IMR-90 (cell line): ENCODE measurements at regions not wholly inside any gene's neighbourhood (a gene's known extent, or its start where the extent isn't known, plus 50 kb on each side); places are given as distances from the start of the nearest gene placed in this dataset.

Experiments used
- ATAC-seq: fragments of 200-7000 bp; cut with Tn5 transposase; 2 replicates; pipeline ENCODE4 v1.9.1; 2020; ENCODE audit warnings: low read depth, mild to moderate bottlenecking, moderate library complexity
- BruUV-seq: library from RNA; stranded (reverse); fragments of 400-500 nt; replicated peaks from 2 replicates; lab custom pipeline; 2021; lab: Mats Ljungman, UMichigan
- CTCF ChIA-PET: fragments of 300-600 bp; formaldehyde crosslinking; extraction: SDS; loops from one replicate; lab custom pipeline; 2021; ENCODE audit warnings: antibody characterized with exemption; lab: Yijun Ruan, JAX
- POLR2A ChIA-PET: fragments of 300-600 bp; sonication (Branson Sonifier 250); formaldehyde crosslinking; loops from one replicate; lab custom pipeline; 2022; ENCODE audit warnings: antibody characterized with exemption; ENCODE audit not compliant: unreplicated experiment; lab: Charles Lee
- DNase-seq: peaks from one replicate; pipeline ENCODE4 v3.0.0; 2013
- H2AFZ ChIP-seq: replicated peaks from 2 replicates; pipeline ENCODE3; 2013; ENCODE audit warnings: low read length, mild to moderate bottlenecking; ENCODE audit not compliant: poor library complexity
- H2AK5ac ChIP-seq: 2 replicates; pipeline ENCODE4 v1.6.1; 2013; ENCODE audit warnings: low read depth, low read length, inconsistent platforms
- H2AK9ac ChIP-seq: replicated peaks from 2 replicates; pipeline ENCODE3; 2013; ENCODE audit warnings: mild to moderate bottlenecking, low read depth, low read length, moderate library complexity; ENCODE audit not compliant: poor library complexity
- H2BK120ac ChIP-seq: 2 replicates; pipeline ENCODE4 v1.6.1; 2013; ENCODE audit warnings: low read depth, low read length, inconsistent platforms
- H2BK15ac ChIP-seq: 3 replicates; pipeline ENCODE4 v1.6.1; 2013; ENCODE audit warnings: low read depth, low read length, inconsistent platforms
- H2BK20ac ChIP-seq: 2 replicates; pipeline ENCODE4 v1.6.1; 2013; ENCODE audit warnings: low read depth, mild to moderate bottlenecking, inconsistent platforms, low read length, moderate library complexity
- H2BK5ac ChIP-seq: 2 replicates; pipeline ENCODE4 v1.6.1; 2013; ENCODE audit warnings: mild to moderate bottlenecking, low read depth, low read length, inconsistent platforms; ENCODE audit not compliant: poor library complexity, severe bottlenecking
- H3K14ac ChIP-seq: replicated peaks from 2 replicates; pipeline ENCODE4 v1.6.1; 2013; ENCODE audit warnings: low read depth, low read length, inconsistent platforms
- H3K18ac ChIP-seq: 2 replicates; pipeline ENCODE4 v1.6.1; 2013; ENCODE audit warnings: low read depth, low read length, control low read depth
- H3K23ac ChIP-seq: 2 replicates; pipeline ENCODE4 v1.6.1; 2013; ENCODE audit warnings: low read depth, low read length, inconsistent platforms
- H3K27ac ChIP-seq: 2 replicates; pipeline ENCODE4 v1.5.1; 2013; ENCODE audit warnings: mild to moderate bottlenecking, control low read depth, low read length; ENCODE audit not compliant: insufficient read depth
- H3K27me3 ChIP-seq: 2 replicates; pipeline ENCODE4 v1.6.1; 2013; ENCODE audit warnings: low read length; ENCODE audit not compliant: control insufficient read depth, insufficient read depth
- H3K36me3 ChIP-seq: 2 replicates; pipeline ENCODE4 v1.6.1; 2013; ENCODE audit warnings: low read length, mixed read lengths; ENCODE audit not compliant: control insufficient read depth, insufficient read depth
- H3K4ac ChIP-seq: 2 replicates; pipeline ENCODE4 v1.6.1; 2013; ENCODE audit warnings: low read depth, low read length, inconsistent platforms
- H3K4me1 ChIP-seq: 2 replicates; pipeline ENCODE4 v1.6.1; 2013; ENCODE audit warnings: low read length, mixed read lengths; ENCODE audit not compliant: control insufficient read depth, insufficient read depth
- H3K4me2 ChIP-seq: 2 replicates; pipeline ENCODE4 v1.6.1; 2013; ENCODE audit warnings: low read depth, mild to moderate bottlenecking, control low read depth, low read length, moderate library complexity
- H3K4me3 ChIP-seq: 2 replicates; pipeline ENCODE4 v1.5.1; 2013; ENCODE audit warnings: low read depth, mild to moderate bottlenecking, control low read depth, low read length, moderate library complexity; ENCODE audit not compliant: insufficient read depth
- H3K56ac ChIP-seq: 2 replicates; pipeline ENCODE4 v1.6.1; 2013; ENCODE audit warnings: low read length, inconsistent platforms; ENCODE audit not compliant: insufficient read depth; ENCODE audit errors: extremely low read depth
- H3K79me1 ChIP-seq, 2 experiments: 2 replicates each; pipeline ENCODE4 v1.6.1; 2013; ENCODE audit warnings: low read length in 2 of 2, inconsistent platforms in 1 of 2, low read depth in 1 of 2
- H3K9ac ChIP-seq: 2 replicates; pipeline ENCODE4 v1.6.1; 2013; ENCODE audit warnings: low read depth, low read length, control low read depth
- H3K9me1 ChIP-seq: 2 replicates; pipeline ENCODE4 v1.6.1; 2013; ENCODE audit warnings: low read length, inconsistent platforms; ENCODE audit not compliant: insufficient read depth
- H3K9me3 ChIP-seq: 2 replicates; pipeline ENCODE4 v1.6.1; 2013; ENCODE audit warnings: low read length; ENCODE audit not compliant: control insufficient read depth, insufficient read depth
- H4K20me1 ChIP-seq: 2 replicates; pipeline ENCODE4 v1.6.1; 2013; ENCODE audit warnings: low read length, inconsistent platforms; ENCODE audit not compliant: insufficient read depth
- H4K5ac ChIP-seq: 2 replicates; pipeline ENCODE4 v1.6.1; 2013; ENCODE audit warnings: mild to moderate bottlenecking, low read depth, low read length, control low read depth
- H4K8ac ChIP-seq, 2 experiments: 2 replicates each; pipeline ENCODE4 v1.6.1; 2013; ENCODE audit warnings: low read depth in 2 of 2, low read length in 2 of 2, control low read depth in 1 of 2, inconsistent platforms in 1 of 2
- H4K91ac ChIP-seq: 2 replicates; pipeline ENCODE4 v1.6.1; 2013; ENCODE audit warnings: low read depth, low read length, inconsistent platforms; ENCODE audit not compliant: insufficient read depth
- CEBPB ChIP-seq: IDR thresholded peaks from 2 replicates; pipeline ENCODE4 v1.6.1; 2012; ENCODE audit warnings: low read depth, low read length, improper control_type of control experiment
- ELK1 ChIP-seq: fragments of 150-350 bp; IDR thresholded peaks from 2 replicates; pipeline ENCODE4 v1.6.1; 2016; ENCODE audit warnings: low read depth, mild to moderate bottlenecking, low read length, moderate library complexity, borderline replicate concordance
- FOS ChIP-seq: fragments of 150-350 bp; IDR thresholded peaks from 2 replicates; pipeline ENCODE4 v1.6.1; 2016; ENCODE audit warnings: low read depth, low read length
- MAFK ChIP-seq: IDR thresholded peaks from 2 replicates; pipeline ENCODE4 v1.6.1; 2012; ENCODE audit warnings: low read depth, low read length, improper control_type of control experiment
- MAZ ChIP-seq: IDR thresholded peaks from 2 replicates; pipeline ENCODE4 v1.6.1; 2012; ENCODE audit warnings: low read depth, mild to moderate bottlenecking, low read length, improper control_type of control experiment, moderate library complexity, borderline replicate concordance
- NFE2L2 ChIP-seq: fragments of 150-350 bp; IDR thresholded peaks from 2 replicates; pipeline ENCODE4 v1.6.1; 2016; ENCODE audit warnings: low read depth, mild to moderate bottlenecking, low read length
- POLR2A ChIP-seq: IDR thresholded peaks from 2 replicates; pipeline ENCODE4 v1.6.1; 2012; ENCODE audit warnings: mild to moderate bottlenecking, low read depth, low read length
- SMC3 ChIP-seq: fragments of 150-350 bp; IDR thresholded peaks from 2 replicates; pipeline ENCODE4 v1.6.1; 2016; ENCODE audit warnings: low read depth, mild to moderate bottlenecking, antibody characterized with exemption, low read length, moderate library complexity
- WGBS, 2 experiments: methylation state at CpG; one replicate each; pipeline versions ENCODE4 v1.1.5 to v1.1.7; 2013; ENCODE audit warnings: missing lambda C conversion rate in 2 of 2; ENCODE audit not compliant: insufficient read length in 1 of 2; ENCODE audit errors: extremely low coverage in 2 of 2; 5-methylcytosine and 5-hydroxymethylcytosine counted together
- dilution Hi-C: fragments of 300-500 bp; cut with HindIII; formaldehyde crosslinking; loops from one replicate; pipeline ENCODE4 v1.14.3; 2018; ENCODE audit warnings: low sequenced_read_pairs; ENCODE audit not compliant: unreplicated experiment
- in situ Hi-C: fragments of 300-500 bp; cut with MboI; formaldehyde crosslinking; loops from 3 replicates; pipeline ENCODE4 v1.14.3; 2019; ENCODE audit warnings: low sequenced_read_pairs, inconsistent platforms, mixed read lengths
- intact Hi-C: fragments of 100-400 bp; cut with micrococcal nuclease; formaldehyde crosslinking; loops from 2 replicates; pipeline ENCODE4 v1.10.0; 2022

GRCh38 chr11:7196396-7197146 is 55.1 kb upstream of the SYT9 start:
- no peak overlapping the region for H3K56ac ChIP-seq
- no CpG with 5 or more reads among the region's 1 CpG for WGBS, 2 experiments
- no peak overlapping the region for H3K23ac ChIP-seq
- H2AK5ac ChIP-seq: no peak overlapping the region
- no peak overlapping the region for H3K4ac ChIP-seq
- ChIA-PET POLR2A (no interaction called here), CTCF (interaction anchor here (0.7 to 0.9 kb wide), 2 partner anchors 36 to 82 kb away, joined by 3 to 8 read pairs; no protein-coding TSS in a partner anchor)
- no peaks in the 10 kb centered on the region for H3K36me3 ChIP-seq
- no peak overlapping the region for H2BK20ac ChIP-seq
- no peak for TF ChIP-seq FOS
- TF ChIP-seq ELK1: no peak
- no peak for TF ChIP-seq NFE2L2
- TF ChIP-seq MAFK: no peak
- TF ChIP-seq POLR2A: no peak
- no peak for TF ChIP-seq MAZ
- no peak for TF ChIP-seq CEBPB
- TF ChIP-seq SMC3: no peak
- H4K20me1 ChIP-seq: no peaks in the 10 kb centered on the region
- no peak overlapping the region for H2AK9ac ChIP-seq
- no peak overlapping the region for H3K4me2 ChIP-seq
- H3K79me1 ChIP-seq: no peaks in the 10 kb centered on the region
- intact Hi-C loops: no loop called here
- no peak overlapping the region for H4K5ac ChIP-seq
- H3K27ac ChIP-seq: no peak overlapping the region
- H2BK15ac ChIP-seq: no peak overlapping the region
- H3K27me3 ChIP-seq: no peaks in the 10 kb centered on the region
- no peak overlapping the region for H2BK5ac ChIP-seq
- in situ Hi-C loops: no loop called here
- H2BK120ac ChIP-seq: no peak overlapping the region
- H3K9me1 ChIP-seq: no peaks in the 10 kb centered on the region
- H3K4me3 ChIP-seq: no peak overlapping the region
- H4K8ac ChIP-seq: no peak overlapping the region
- no peak overlapping the region for H3K9ac ChIP-seq
- no peak overlapping the region for H2AFZ ChIP-seq
- no TSS peak for BruUV-seq
- H3K14ac ChIP-seq: no peak overlapping the region
- dilution Hi-C loops: no loop called here
- DNase-seq: no peak
- ATAC-seq: no peak
- H3K18ac ChIP-seq: no peak overlapping the region
- no peaks in the 10 kb centered on the region for H3K4me1 ChIP-seq
- no peak overlapping the region for H4K91ac ChIP-seq
- no peaks in the 10 kb centered on the region for H3K9me3 ChIP-seq
